HG02852 (cell line): ENCODE measurements at regions not wholly inside any gene's neighbourhood (a gene's known extent, or its start where the extent isn't known, plus 50 kb on each side); places are given as distances from the start of the nearest gene placed in this dataset.

ENCODE experiments used
- ATAC-seq: cut with Tn5 transposase; IDR thresholded peaks from one replicate; pipeline ENCODE4 v1.9.1; 2021; ENCODE audit warnings: mild to moderate bottlenecking, moderate library complexity; ENCODE audit not compliant: unreplicated experiment

GRCh38 chr9:1653282-1653681 lies 361.9 kb upstream of the SMARCA2 start:
- ATAC-seq: no peak

- no peak for ATAC-seq
Observed at GRCh38 chr9:1658661-1659362, 356.3 kb upstream of the SMARCA2 start.

- no peak for ATAC-seq
Observed at GRCh38 chr9:1659363-1659690, 355.8 kb upstream of the SMARCA2 start.

- ATAC-seq: no peak
Observed at GRCh38 chr9:1668441-1668840, 346.7 kb upstream of the SMARCA2 start.

- no peak for ATAC-seq
Observed at GRCh38 chr9:1673300-1673699, 341.8 kb upstream of the SMARCA2 start.

- no peak for ATAC-seq
Observed at GRCh38 chr9:1676771-1677170, 338.4 kb upstream of the SMARCA2 start.

- ATAC-seq: no peak
Observed at GRCh38 chr9:1683951-1684350, 331.2 kb upstream of the SMARCA2 start.

GRCh38 chr9:1698991-1699390 lies 316.2 kb upstream of the SMARCA2 start:
- no peak for ATAC-seq

GRCh38 chr9:1701113-1701512 lies 314.0 kb upstream of the SMARCA2 start:
- no peak for ATAC-seq

- ATAC-seq: no peak
Observed at GRCh38 chr9:1702701-1703100, 312.4 kb upstream of the SMARCA2 start.

- ATAC-seq: no peak
Observed at GRCh38 chr9:1707291-1707690, 307.9 kb upstream of the SMARCA2 start.

- no peak for ATAC-seq
Observed at GRCh38 chr9:1708219-1708618, 306.9 kb upstream of the SMARCA2 start.

- no peak for ATAC-seq
Observed at GRCh38 chr9:1709347-1709746, 305.8 kb upstream of the SMARCA2 start.

- no peak for ATAC-seq
Observed at GRCh38 chr9:1712861-1713450, 302.2 kb upstream of the SMARCA2 start.

GRCh38 chr9:1713841-1714240 lies 301.3 kb upstream of the SMARCA2 start:
- ATAC-seq: no peak

GRCh38 chr9:1717882-1718281 lies 297.3 kb upstream of the SMARCA2 start:
- ATAC-seq: no peak

- ATAC-seq: no peak
Observed at GRCh38 chr9:1718836-1719235, 296.3 kb upstream of the SMARCA2 start.

GRCh38 chr9:1721196-1721595 lies 294.0 kb upstream of the SMARCA2 start:
- no peak for ATAC-seq

GRCh38 chr9:1722404-1722803 lies 292.7 kb upstream of the SMARCA2 start:
- ATAC-seq: no peak

- ATAC-seq: no peak
Observed at GRCh38 chr9:1723522-1724015, 291.6 kb upstream of the SMARCA2 start.

GRCh38 chr9:1726993-1727759 lies 288.0 kb upstream of the SMARCA2 start:
- no peak for ATAC-seq

GRCh38 chr9:1729631-1730030 lies 285.5 kb upstream of the SMARCA2 start:
- ATAC-seq: no peak
